ENCODE measurements at regions not wholly inside any gene's neighbourhood (a gene's known extent, or its start where the extent isn't known, plus 50 kb on each side); places are given as distances from the start of the nearest gene placed in this dataset.

- no peak for TF ChIP-seq CTCF (IDR thresholded peaks at IDR 0.05; ENCODE audit: insufficient read depth, low read length, missing control alignments)
- ChIA-PET POLR2A (no interaction called here), CTCF (no interaction called here)
- DNase-seq (ENCODE audit: low read depth, low spot score), result no peak
- H3K4me3 ChIP-seq (ENCODE audit: low read depth, low read length), result no peak overlapping the region
These were observed 135.5 kb upstream of the PRNP start for GRCh38 chr20:4550740-4551139.

GRCh38 chr20:4549711-4550259 is 136.5 kb upstream of the PRNP start:
- no peak for DNase-seq (ENCODE audit: low read depth, low spot score)
- H3K4me3 ChIP-seq (ENCODE audit: low read depth, low read length), result no peak overlapping the region
- ChIA-PET CTCF (no interaction called here), POLR2A (no interaction called here)
- TF ChIP-seq CTCF (IDR thresholded peaks at IDR 0.05; ENCODE audit: insufficient read depth, low read length, missing control alignments), result no peak

- DNase-seq (ENCODE audit: low read depth, low spot score), result no peak
- TF ChIP-seq CTCF (IDR thresholded peaks at IDR 0.05; ENCODE audit: insufficient read depth, low read length, missing control alignments), result no peak
- POLR2A ChIA-PET, result no interaction called here
- H3K4me3 ChIP-seq (ENCODE audit: low read depth, low read length), result no peak overlapping the region
- CTCF ChIA-PET, result no interaction called here
These were observed 137.7 kb upstream of the PRNP start for GRCh38 chr20:4548552-4548951.

- peak; percentile 58 for DNase-seq (ENCODE audit: low read depth, low spot score)
- H3K4me3 ChIP-seq (ENCODE audit: low read depth, low read length), result no peak overlapping the region
- ChIA-PET POLR2A (no interaction called here), CTCF (interaction anchor here (0.7 to 1.1 kb wide), 2 partner anchors 45 to 321 kb away, joined by 3 to 4 read pairs; no protein-coding TSS in a partner anchor)
- TF ChIP-seq CTCF (IDR thresholded peaks at IDR 0.05; ENCODE audit: insufficient read depth, low read length, missing control alignments), result no peak
These were observed 139.5 kb upstream of the PRNP start for GRCh38 chr20:4546786-4547185.

GRCh38 chr20:4546342-4546741 is 139.9 kb upstream of the PRNP start:
- ChIA-PET POLR2A (no interaction called here), CTCF (no interaction called here)
- DNase-seq (ENCODE audit: low read depth, low spot score), result no peak
- H3K4me3 ChIP-seq (ENCODE audit: low read depth, low read length), result no peak overlapping the region
- no peak for TF ChIP-seq CTCF (IDR thresholded peaks at IDR 0.05; ENCODE audit: insufficient read depth, low read length, missing control alignments)

- DNase-seq (ENCODE audit: low read depth, low spot score), result peak; percentile 44
- no peak overlapping the region for H3K4me3 ChIP-seq (ENCODE audit: low read depth, low read length)
- CTCF ChIA-PET, result no interaction called here
- TF ChIP-seq CTCF (IDR thresholded peaks at IDR 0.05; ENCODE audit: insufficient read depth, low read length, missing control alignments), result no peak
- POLR2A ChIA-PET, result no interaction called here
These were observed 140.7 kb upstream of the PRNP start for GRCh38 chr20:4545526-4545925.

All from AG04449 (cell line).